ENCODE measurements at regions not wholly inside any gene's neighbourhood (a gene's known extent, or its start where the extent isn't known, plus 50 kb on each side); places are given as distances from the start of the nearest gene placed in this dataset.
A peak's percentile ranks its signal among the peaks of the same experiment; 100 is the strongest.

GRCh38 chr6:24019830-24020229, 106.2 kb upstream of the NRSN1 start:
- FAIRE-seq = no peak

DNA sequence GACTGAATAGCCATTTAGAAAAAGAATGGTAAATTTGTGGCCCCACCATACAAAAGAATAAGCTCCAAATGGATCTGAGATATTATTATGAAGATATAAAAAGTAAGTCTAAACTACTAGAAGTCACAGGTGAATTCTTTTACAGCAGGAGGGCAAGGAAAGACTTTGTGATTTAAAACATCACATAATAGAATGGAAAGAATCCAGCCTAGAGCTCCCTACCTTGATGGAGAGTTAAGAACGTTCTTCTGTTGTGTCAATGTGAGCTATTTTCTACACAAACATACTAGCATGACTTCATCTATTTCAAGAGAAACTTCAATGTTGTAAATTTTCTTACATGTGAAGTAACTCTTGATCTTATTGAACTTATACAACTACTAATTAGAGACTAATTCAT, 100.0 kb upstream of the NRSN1 start:
- FAIRE-seq (no peak), DNase-seq (ENCODE audit: insufficient read length, low spot score) (no peak)

More at GRCh38 chr6:24019830-24020229, 106.2 kb upstream of the NRSN1 start:
- no peak for DNase-seq (ENCODE audit: insufficient read length, low spot score)

GRCh38 chr6:24031496-24031895, 94.5 kb upstream of the NRSN1 start:
- FAIRE-seq (no peak), DNase-seq (ENCODE audit: insufficient read length, low spot score) (no peak)

- no peak for DNase-seq (ENCODE audit: insufficient read length, low spot score)
- no peak for FAIRE-seq
Measured at GRCh38 chr6:24032896-24033688, 92.9 kb upstream of the NRSN1 start.

- no peak for FAIRE-seq
- DNase-seq (ENCODE audit: insufficient read length, low spot score) = no peak
Measured at GRCh38 chr6:24043848-24044247, 82.2 kb upstream of the NRSN1 start.

DNA sequence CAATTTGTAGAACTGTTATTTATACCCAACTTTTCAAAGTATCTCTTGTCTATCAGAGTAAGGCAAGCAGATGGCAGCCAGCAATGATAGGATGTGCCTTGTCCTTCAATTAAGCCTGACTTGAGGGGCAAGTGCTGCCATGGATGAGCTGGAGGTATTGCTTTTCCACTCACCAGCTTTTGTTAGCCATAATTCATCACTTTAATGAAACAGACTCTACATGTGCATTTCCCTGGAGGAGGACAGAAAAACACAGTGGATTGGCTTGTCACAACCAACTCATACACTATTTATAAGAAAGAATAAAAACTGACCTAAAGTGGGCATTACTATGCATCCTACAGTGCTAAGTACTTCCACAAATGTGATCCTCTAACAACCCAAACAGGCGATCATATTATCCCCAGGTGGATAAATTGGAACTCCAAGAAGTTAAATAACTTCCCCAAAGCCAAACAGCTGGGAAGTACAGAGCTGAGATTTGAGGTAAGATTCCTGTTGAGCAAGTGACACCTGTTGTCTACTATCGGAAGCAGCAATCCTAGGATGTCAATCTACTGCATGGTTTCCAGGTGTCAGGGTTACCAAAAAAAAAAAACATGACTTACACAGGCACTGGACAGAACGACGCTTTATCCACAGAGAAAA, 73.9 kb upstream of the NRSN1 start:
- DNase-seq (ENCODE audit: insufficient read length, low spot score) (no peak), FAIRE-seq (no peak)

- FAIRE-seq = no peak
- DNase-seq (ENCODE audit: insufficient read length, low spot score) = no peak
Measured at GRCh38 chr6:24052590-24052961, 73.4 kb upstream of the NRSN1 start.

GRCh38 chr6:24053057-24053456, 73.0 kb upstream of the NRSN1 start:
- FAIRE-seq = no peak
- DNase-seq (ENCODE audit: insufficient read length, low spot score) = no peak

GRCh38 chr6:24054388-24054787, 71.6 kb upstream of the NRSN1 start:
- DNase-seq (ENCODE audit: insufficient read length, low spot score) = no peak
- FAIRE-seq = no peak

DNA sequence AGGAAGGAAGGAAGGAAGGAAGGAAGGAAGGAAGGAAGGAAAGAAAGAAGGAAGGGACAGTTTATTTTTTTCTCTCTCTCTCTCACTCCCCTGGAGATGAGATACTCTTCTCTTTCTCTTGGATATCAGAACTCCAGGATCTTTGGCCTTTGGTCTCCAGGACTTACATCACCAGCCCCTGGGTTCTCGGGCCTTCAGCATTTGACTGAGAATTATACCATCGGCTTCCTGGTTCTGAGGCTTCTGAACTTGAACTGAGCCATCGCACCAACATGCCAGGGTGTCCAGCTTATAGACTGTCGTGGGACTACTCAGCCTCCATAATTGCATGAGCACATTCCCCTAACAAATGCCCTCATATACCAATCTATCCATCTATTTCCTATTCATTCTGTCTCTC, 69.4 kb upstream of the NRSN1 start:
- no peak for DNase-seq (ENCODE audit: insufficient read length, low spot score)
- no peak for FAIRE-seq

GRCh38 chr6:24057030-24057429, 69.0 kb upstream of the NRSN1 start:
- FAIRE-seq = no peak
- DNase-seq (ENCODE audit: insufficient read length, low spot score) = no peak

- FAIRE-seq = no peak
- peak; percentile 5 for DNase-seq (ENCODE audit: insufficient read length, low spot score)
Measured at GRCh38 chr6:24060982-24061754, 64.8 kb upstream of the NRSN1 start.

DNA sequence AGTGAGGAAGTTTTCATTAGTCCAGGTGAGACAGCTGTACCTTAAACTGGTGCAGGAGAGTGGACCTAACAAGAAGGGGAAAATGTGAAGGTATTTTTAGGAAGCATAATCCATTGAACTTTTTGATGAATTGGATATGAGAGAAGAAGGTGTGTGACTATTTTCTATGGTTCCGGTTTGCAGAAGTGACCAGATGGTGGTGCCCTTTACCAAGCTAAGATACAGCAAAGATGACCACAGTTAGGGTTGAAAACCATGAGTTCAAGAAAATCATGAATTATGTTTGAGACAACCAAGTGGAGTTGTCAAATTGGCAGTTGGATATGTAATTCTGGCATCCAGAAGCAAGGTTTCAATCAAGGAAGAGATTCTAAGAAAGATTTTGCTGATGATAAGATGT, 61.9 kb upstream of the NRSN1 start:
- no peak for FAIRE-seq
- DNase-seq (ENCODE audit: insufficient read length, low spot score) = no peak

DNA sequence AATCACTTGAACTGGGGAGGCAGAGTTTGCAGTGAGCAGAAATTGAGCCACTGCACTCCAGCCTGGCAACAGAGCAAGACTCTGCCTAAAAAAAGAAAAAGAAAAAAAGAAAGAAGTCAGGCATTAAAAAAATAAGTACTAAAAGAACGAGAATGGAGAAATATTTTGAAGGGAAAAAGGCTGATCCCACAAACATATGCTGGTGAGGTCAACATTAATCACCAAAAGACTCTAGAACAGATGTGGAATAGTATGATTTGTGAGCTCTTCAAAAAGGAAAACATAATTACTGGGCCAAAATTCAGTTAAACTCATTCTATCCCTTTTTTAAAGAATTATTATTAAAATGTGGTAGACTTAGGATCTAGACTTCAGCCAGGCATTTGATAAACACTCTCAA, 61.2 kb upstream of the NRSN1 start:
- no peak for DNase-seq (ENCODE audit: insufficient read length, low spot score)
- FAIRE-seq = no peak

DNA sequence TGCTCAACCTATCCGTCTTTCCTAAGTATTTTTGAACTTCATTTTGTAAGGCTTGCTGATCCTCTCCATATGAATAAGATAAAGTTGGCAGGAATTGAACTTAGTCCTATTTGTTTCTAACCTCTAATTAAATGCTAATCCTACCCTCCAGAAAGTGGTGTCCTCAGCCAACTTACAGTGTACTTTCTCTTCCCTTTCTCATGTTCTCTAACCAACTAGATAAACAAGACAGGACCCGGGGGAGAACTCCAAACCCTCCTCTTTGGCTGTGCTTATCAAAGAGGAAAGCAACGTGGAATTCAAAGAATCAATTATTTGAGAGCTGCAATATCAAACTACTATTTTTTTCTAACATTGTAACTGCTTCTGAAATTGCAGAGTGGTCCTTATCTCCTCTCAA, 56.5 kb upstream of the NRSN1 start:
- FAIRE-seq = no peak
- DNase-seq (ENCODE audit: insufficient read length, low spot score) = no peak

GRCh38 chr6:24072038-24072746, 53.8 kb upstream of the NRSN1 start:
- no peak for FAIRE-seq

DNA sequence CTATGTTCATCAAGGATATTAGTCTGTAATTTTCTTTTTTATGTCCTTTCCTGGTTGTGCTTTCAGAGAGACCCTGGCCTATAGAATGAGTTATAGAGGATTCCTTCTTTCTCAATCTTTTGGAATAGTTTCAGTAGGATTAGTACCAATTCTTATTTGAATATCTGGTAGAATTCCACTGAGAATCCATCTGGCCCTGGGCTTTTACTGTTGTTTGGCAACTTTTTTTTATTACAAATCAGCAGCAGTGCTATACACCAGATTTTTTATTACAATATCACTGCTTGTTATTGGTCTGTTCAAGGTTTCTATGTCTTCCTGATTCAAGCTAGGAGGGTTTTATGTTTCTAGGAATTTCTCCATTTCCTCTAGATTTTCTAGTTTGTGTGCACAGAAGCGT, 50.0 kb upstream of the NRSN1 start:
- FAIRE-seq (no peak), DNase-seq (ENCODE audit: insufficient read length, low spot score) (no peak)

More at GRCh38 chr6:24072038-24072746, 53.8 kb upstream of the NRSN1 start:
- DNase-seq (ENCODE audit: insufficient read length, low spot score) = no peak

Data from GM19239 (cell line).